A673 (cell line): ENCODE measurements at regions not wholly inside any gene's neighbourhood (a gene's known extent, or its start where the extent isn't known, plus 50 kb on each side); places are given as distances from the start of the nearest gene placed in this dataset.

ENCODE experiments used
- BruUV-seq: library from RNA; stranded (reverse); fragments of 400-500 nt; replicated peaks from 2 replicates; lab custom pipeline; 2021; lab: Mats Ljungman, UMichigan
- CTCF ChIA-PET: fragments of 300-600 bp; sonication (Branson Sonifier 250); formaldehyde crosslinking; loops from one replicate; lab custom pipeline; 2022; ENCODE audit warnings: antibody characterized with exemption; lab: Charles Lee
- POLR2A ChIA-PET: fragments of 300-600 bp; sonication (Branson Sonifier 250); formaldehyde crosslinking; loops from one replicate; lab custom pipeline; 2022; ENCODE audit warnings: antibody characterized with exemption; ENCODE audit not compliant: low non-redundant PET; lab: Charles Lee
- DNase-seq: peaks from one replicate; pipeline ENCODE4 v3.0.0-alpha.2; 2015; ENCODE audit warnings: low spot score
- H3K27ac ChIP-seq: fragments of 200-600 bp; sonication (generic); 2 replicates; pipeline ENCODE4 v1.5.1; 2016; ENCODE audit warnings: mixed run types, low read depth, mild to moderate bottlenecking, mixed read lengths, antibody characterized with exemption, low read length; ENCODE audit not compliant: poor library complexity, severe bottlenecking
- H3K27me3 ChIP-seq: fragments of 200-600 bp; sonication (generic); replicated peaks from 2 replicates; pipeline ENCODE4 v1.6.1; 2017; ENCODE audit warnings: mixed run types, low read depth, mild to moderate bottlenecking, mixed read lengths, antibody characterized with exemption, low read length; ENCODE audit not compliant: insufficient read depth, poor library complexity
- H3K36me3 ChIP-seq: fragments of 200-600 bp; sonication (generic); 2 replicates; pipeline ENCODE4 v1.6.1; 2016; ENCODE audit warnings: mixed run types, mild to moderate bottlenecking, mixed read lengths, antibody characterized with exemption, low read length; ENCODE audit not compliant: insufficient read depth, poor library complexity, severe bottlenecking
- H3K4me1 ChIP-seq: fragments of 200-600 bp; sonication (generic); 2 replicates; pipeline ENCODE4 v1.6.1; 2017; ENCODE audit warnings: mixed run types, mild to moderate bottlenecking, mixed read lengths, antibody characterized with exemption, low read length; ENCODE audit not compliant: insufficient read depth, poor library complexity, severe bottlenecking
- H3K4me3 ChIP-seq: fragments of 200-600 bp; sonication (generic); 2 replicates; pipeline ENCODE4 v1.5.1; 2016; ENCODE audit warnings: low read depth, mixed run types, mild to moderate bottlenecking, mixed read lengths, low read length; ENCODE audit not compliant: poor library complexity, severe bottlenecking
- H3K9me3 ChIP-seq: fragments of 200-600 bp; sonication (generic); 2 replicates; pipeline ENCODE4 v1.6.1; 2016; ENCODE audit warnings: mixed run types, low read depth, mild to moderate bottlenecking, mixed read lengths, antibody characterized with exemption, low read length; ENCODE audit not compliant: poor library complexity, severe bottlenecking
- EZH2 ChIP-seq: fragments of 200-600 bp; sonication (generic); IDR thresholded peaks from 2 replicates; pipeline ENCODE4 v1.6.1; 2017; ENCODE audit warnings: borderline replicate concordance, low read depth, mild to moderate bottlenecking, mixed read lengths, antibody characterized with exemption, low read length; ENCODE audit not compliant: poor library complexity, severe bottlenecking
- intact Hi-C: fragments of 100-400 bp; cut with micrococcal nuclease; formaldehyde crosslinking; loops from one replicate; pipeline ENCODE4 v1.10.0; 2022; ENCODE audit not compliant: unreplicated experiment
- TF ChIP-seq, protein P1 (sequence below): fragments of 300-800, 200-600 bp; sonication (generic); conservative IDR thresholded peaks from 2 replicates; pipeline ENCODE4 v1.5.1; 2017; ENCODE audit warnings: low read depth, mild to moderate bottlenecking, antibody characterized with exemption, low read length, moderate library complexity, mixed read lengths

DNA sequence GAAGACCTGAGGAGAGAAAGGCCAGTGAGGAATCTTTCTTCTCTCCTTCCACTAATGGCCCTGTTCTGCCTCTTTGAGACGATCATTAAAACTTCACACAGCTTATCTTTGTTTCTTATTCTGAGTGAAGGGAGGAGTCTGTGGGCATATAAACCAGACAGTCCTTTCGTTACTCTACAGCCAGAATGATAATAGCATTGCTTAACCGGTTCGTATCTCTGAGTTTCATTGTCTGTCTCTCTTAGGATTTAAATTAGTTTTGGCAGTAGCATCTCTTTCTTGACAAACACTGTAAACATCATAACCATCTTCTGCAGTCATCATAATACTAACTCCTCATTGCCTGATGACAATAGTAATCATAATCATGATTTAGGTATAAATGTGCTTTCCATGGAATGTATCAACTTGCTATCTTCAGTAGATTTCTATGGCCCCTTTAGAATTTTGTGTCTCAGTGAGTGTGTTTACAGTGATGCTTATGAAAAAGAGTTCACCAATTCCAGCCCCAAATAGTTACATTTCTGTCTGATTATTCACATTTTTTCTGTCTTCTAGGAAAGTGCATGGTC lies 618.8 kb upstream of the KLF4 start:
- POLR2A ChIA-PET = no interaction called here
- intact Hi-C loops = no loop called here
- Histone ChIP-seq H3K36me3 (no peaks in the 10 kb centered on the region), H3K4me3 (no peak overlapping the region), H3K27me3 (no peaks in the 10 kb centered on the region), H3K4me1 (no peaks in the 10 kb centered on the region), H3K9me3 (no peaks in the 10 kb centered on the region), H3K27ac (no peak overlapping the region)
- no TSS peak for BruUV-seq
- CTCF ChIA-PET = no interaction called here
- no peak for TF ChIP-seq EZH2
- TF ChIP-seq, protein P1, sequence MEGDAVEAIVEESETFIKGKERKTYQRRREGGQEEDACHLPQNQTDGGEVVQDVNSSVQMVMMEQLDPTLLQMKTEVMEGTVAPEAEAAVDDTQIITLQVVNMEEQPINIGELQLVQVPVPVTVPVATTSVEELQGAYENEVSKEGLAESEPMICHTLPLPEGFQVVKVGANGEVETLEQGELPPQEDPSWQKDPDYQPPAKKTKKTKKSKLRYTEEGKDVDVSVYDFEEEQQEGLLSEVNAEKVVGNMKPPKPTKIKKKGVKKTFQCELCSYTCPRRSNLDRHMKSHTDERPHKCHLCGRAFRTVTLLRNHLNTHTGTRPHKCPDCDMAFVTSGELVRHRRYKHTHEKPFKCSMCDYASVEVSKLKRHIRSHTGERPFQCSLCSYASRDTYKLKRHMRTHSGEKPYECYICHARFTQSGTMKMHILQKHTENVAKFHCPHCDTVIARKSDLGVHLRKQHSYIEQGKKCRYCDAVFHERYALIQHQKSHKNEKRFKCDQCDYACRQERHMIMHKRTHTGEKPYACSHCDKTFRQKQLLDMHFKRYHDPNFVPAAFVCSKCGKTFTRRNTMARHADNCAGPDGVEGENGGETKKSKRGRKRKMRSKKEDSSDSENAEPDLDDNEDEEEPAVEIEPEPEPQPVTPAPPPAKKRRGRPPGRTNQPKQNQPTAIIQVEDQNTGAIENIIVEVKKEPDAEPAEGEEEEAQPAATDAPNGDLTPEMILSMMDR = no peak
- DNase-seq = no peak

DNA sequence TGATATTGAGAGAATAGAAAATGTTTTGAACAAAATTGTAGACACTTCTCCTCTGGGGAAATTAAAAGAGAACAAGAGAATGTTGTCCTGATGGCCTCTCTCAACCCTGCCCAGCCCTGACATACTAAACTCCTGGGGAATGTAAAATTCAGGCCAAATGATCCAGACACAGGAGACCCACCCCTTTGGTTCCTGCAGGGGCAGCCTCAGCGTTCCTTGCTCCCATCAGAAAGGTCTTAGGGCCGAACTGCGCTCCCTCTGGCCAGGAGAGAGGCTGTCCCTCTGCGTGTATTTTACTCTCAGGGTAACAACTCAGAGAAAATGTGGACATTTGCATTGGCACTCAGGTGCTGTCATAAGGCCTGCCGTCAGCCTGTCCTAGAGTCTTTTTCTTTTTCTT lies 616.3 kb upstream of the KLF4 start:
- no peak overlapping the region for H3K4me3 ChIP-seq
- intact Hi-C loops = no loop called here
- H3K27ac ChIP-seq = no peak overlapping the region
- TF ChIP-seq, protein P1 = no peak
- TF ChIP-seq EZH2 = no peak
- no peaks in the 10 kb centered on the region for H3K27me3 ChIP-seq
- no peaks in the 10 kb centered on the region for H3K4me1 ChIP-seq
- POLR2A ChIA-PET = no interaction called here
- H3K9me3 ChIP-seq = no peaks in the 10 kb centered on the region
- CTCF ChIA-PET = no interaction called here
- no peaks in the 10 kb centered on the region for H3K36me3 ChIP-seq
- BruUV-seq = no TSS peak
- no peak for DNase-seq

DNA sequence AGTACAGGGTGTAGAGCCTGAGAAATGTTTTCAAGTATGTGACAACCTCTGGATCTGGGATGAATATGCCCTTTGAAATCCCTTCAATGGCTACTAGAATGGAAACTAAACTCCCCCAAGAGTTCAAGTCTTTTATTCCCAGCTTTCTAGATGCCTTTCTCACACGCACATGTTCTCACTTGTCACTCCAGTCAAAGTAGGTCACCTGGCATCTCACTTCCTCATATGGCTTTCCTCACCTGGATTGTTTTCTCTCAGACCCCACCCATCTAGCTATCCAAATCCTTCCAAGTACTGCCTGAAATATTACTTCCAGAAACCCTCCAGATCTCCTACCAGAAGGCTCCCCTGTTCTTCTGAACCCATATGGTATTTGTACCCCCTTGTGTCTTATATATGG lies 615.4 kb upstream of the KLF4 start:
- Histone ChIP-seq H3K36me3 (no peaks in the 10 kb centered on the region), H3K9me3 (no peaks in the 10 kb centered on the region), H3K27me3 (no peaks in the 10 kb centered on the region), H3K4me3 (no peak overlapping the region), H3K27ac (no peak overlapping the region), H3K4me1 (no peaks in the 10 kb centered on the region)
- intact Hi-C loops = no loop called here
- no peak for TF ChIP-seq EZH2
- TF ChIP-seq, protein P1 = no peak
- no peak for DNase-seq
- no TSS peak for BruUV-seq
- POLR2A ChIA-PET = no interaction called here
- CTCF ChIA-PET = no interaction called here
